ENCODE measurements at regions not wholly inside any gene's neighbourhood (a gene's known extent, or its start where the extent isn't known, plus 50 kb on each side); places are given as distances from the start of the nearest gene placed in this dataset.

DNA sequence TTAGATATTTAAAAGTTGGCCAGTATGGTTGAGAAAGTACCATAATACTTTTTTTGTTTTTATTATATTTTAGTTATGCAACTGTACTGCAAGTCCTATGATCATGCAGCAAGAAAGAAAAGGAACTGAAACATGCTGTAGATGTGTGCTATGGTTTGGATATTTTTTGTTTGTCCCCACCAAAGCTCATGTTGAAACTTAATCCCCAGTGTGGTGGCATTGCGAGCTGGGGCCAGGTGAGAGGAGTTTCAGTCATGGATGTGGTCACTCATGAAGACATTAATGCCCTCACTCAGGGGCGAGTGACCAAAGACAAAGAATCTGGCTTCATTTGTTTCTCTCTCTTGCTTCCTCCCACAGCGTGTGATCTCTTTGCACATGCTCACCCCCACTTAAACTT lies 393.9 kb downstream of the PAX1 start:
- intact Hi-C loops (cut with DNase I): no loop called here
- no peak for TF ChIP-seq POLR2A (IDR thresholded peaks at IDR 0.05)
- TF ChIP-seq CTCF (IDR thresholded peaks at IDR 0.05): no peak
- no peak for TF ChIP-seq POLR2AphosphoS5 (IDR thresholded peaks at IDR 0.05; ENCODE audit: insufficient read depth in 1 of 2, low read depth in 1 of 2)
- H3K4me3 ChIP-seq: no peak overlapping the region

DNA sequence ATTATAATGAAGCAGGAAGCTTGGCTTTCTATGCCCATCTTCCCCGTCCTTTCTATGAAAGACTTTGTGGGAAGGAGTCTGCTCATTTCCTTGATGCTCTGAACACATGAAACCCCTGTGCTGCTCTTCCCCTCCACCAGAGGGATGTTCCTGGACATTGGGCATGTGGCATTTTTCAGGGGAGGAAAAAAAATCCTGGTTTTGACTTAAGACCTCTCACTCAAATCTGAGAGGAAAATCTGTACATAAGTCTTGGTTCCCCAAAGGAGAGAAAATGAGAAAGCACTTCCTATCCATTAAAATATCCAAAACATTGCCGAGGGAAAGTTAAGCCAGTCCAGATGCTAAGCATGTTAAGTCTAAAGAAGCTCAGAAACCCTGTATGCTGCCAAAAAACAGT lies 393.0 kb downstream of the PAX1 start:
- no peak for TF ChIP-seq POLR2A (IDR thresholded peaks at IDR 0.05)
- Histone ChIP-seq H3K4me3 (no peak overlapping the region), H3K9me3 (no peaks in the 10 kb centered on the region), H3K4me1 (no peaks in the 10 kb centered on the region), H3K27ac (no peak overlapping the region), H3K27me3 (no peaks in the 10 kb centered on the region), H3K36me3 (no peaks in the 10 kb centered on the region)
- intact Hi-C loops (cut with DNase I): no loop called here
- no peak for DNase-seq (ENCODE audit: extremely low spot score in 2 of 2)

More for the DNA sequence above, 393.9 kb downstream of the PAX1 start:
- Histone ChIP-seq H3K27ac (no peak overlapping the region), H3K36me3 (no peaks in the 10 kb centered on the region), H3K27me3 (no peaks in the 10 kb centered on the region), H3K9me3 (no peaks in the 10 kb centered on the region), H3K4me1 (no peaks in the 10 kb centered on the region)
- no peak for DNase-seq (ENCODE audit: extremely low spot score in 2 of 2)

GRCh38 chr20:22093122-22093521 lies 387.7 kb downstream of the PAX1 start:
- Histone ChIP-seq H3K27me3 (no peaks in the 10 kb centered on the region), H3K9me3 (no peaks in the 10 kb centered on the region), H3K4me1 (no peaks in the 10 kb centered on the region), H3K27ac (no peak overlapping the region), H3K4me3 (no peak overlapping the region), H3K36me3 (no peaks in the 10 kb centered on the region)
- intact Hi-C loops (cut with DNase I): no loop called here
- no peak for DNase-seq (ENCODE audit: extremely low spot score in 2 of 2)
- TF ChIP-seq CTCF (IDR thresholded peaks at IDR 0.05) (no peak), POLR2A (IDR thresholded peaks at IDR 0.05) (no peak), POLR2AphosphoS5 (IDR thresholded peaks at IDR 0.05; ENCODE audit: insufficient read depth in 1 of 2, low read depth in 1 of 2) (no peak)

DNA sequence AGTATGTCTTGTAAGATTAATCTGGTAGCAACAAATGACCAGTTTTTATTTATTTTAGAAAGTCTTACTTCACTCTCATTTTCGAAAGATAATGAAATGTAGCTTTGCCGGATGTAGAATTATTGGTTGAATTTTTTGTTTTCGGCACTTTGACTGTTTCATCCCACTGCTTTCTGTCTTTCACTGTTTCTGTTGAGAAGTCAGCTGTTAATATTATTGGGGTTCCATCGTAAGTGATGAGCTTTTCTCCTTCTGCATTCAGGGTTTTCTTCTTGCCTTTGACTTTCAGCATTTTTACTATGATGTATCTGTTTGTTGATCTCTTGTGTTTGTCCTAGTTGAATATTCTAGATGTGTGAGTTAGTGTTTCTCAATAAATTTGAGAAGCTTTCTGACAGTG lies 383.4 kb downstream of the PAX1 start:
- intact Hi-C loops (cut with DNase I): no loop called here
- H3K4me3 ChIP-seq: no peak overlapping the region

DNA sequence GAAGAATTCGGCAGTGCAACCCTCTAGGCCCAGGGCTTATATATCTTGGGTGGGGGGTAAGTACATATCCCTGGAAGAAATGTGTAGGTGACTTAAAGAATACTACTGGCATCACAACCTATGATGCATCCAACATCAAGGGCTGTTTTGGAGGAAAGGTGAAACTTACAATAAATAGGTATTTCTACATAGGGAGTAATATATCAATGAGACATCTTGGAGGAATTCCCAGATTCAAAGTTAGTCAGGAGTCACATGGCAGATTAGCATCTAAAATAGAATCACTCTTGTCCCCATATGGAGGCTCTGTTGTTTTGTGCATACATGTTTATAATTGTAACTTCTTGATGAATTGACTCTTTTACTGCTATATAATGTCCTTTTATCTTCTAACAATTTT lies 375.5 kb downstream of the PAX1 start:
- Histone ChIP-seq H3K36me3 (no peaks in the 10 kb centered on the region), H3K27ac (no peak overlapping the region), H3K4me1 (no peaks in the 10 kb centered on the region), H3K27me3 (no peaks in the 10 kb centered on the region), H3K4me3 (no peak overlapping the region), H3K9me3 (no peaks in the 10 kb centered on the region)
- TF ChIP-seq CTCF (IDR thresholded peaks at IDR 0.05): no peak
- TF ChIP-seq POLR2A (IDR thresholded peaks at IDR 0.05): no peak
- TF ChIP-seq POLR2AphosphoS5 (IDR thresholded peaks at IDR 0.05; ENCODE audit: insufficient read depth in 1 of 2, low read depth in 1 of 2): no peak
- no peak for DNase-seq (ENCODE audit: extremely low spot score in 2 of 2)
- intact Hi-C loops (cut with DNase I): no loop called here

More for the DNA sequence above, 383.4 kb downstream of the PAX1 start:
- Histone ChIP-seq H3K27me3 (no peaks in the 10 kb centered on the region), H3K27ac (no peak overlapping the region), H3K36me3 (no peaks in the 10 kb centered on the region), H3K4me1 (no peaks in the 10 kb centered on the region), H3K9me3 (no peaks in the 10 kb centered on the region)
- DNase-seq (ENCODE audit: extremely low spot score in 2 of 2): no peak
- TF ChIP-seq POLR2AphosphoS5 (IDR thresholded peaks at IDR 0.05; ENCODE audit: insufficient read depth in 1 of 2, low read depth in 1 of 2) (no peak), CTCF (IDR thresholded peaks at IDR 0.05) (no peak), POLR2A (IDR thresholded peaks at IDR 0.05) (no peak)

DNA sequence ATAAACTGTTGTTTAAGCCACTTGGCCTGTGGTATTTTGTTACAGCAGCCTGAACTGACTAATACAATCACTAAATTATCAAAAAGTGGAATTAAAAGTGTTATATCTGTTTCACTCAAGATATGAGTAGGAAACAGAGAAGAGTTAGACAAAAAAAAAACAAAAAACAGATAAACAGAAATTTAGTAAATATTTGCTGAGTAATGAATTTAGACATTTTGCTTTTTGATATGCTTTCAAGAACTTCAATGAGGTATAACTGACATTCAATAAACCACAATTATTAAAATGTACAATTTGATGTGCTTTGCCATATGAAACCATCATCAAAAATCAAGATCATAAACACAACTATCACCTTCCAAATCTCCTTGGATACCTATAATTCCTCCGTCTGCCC lies 369.2 kb downstream of the PAX1 start:
- intact Hi-C loops (cut with DNase I): no loop called here
- Histone ChIP-seq H3K4me3 (no peak overlapping the region), H3K4me1 (no peaks in the 10 kb centered on the region), H3K36me3 (no peaks in the 10 kb centered on the region), H3K27ac (no peak overlapping the region), H3K27me3 (no peaks in the 10 kb centered on the region), H3K9me3 (no peaks in the 10 kb centered on the region)
- no peak for TF ChIP-seq POLR2AphosphoS5 (IDR thresholded peaks at IDR 0.05; ENCODE audit: insufficient read depth in 1 of 2, low read depth in 1 of 2)
- no peak for TF ChIP-seq POLR2A (IDR thresholded peaks at IDR 0.05)
- TF ChIP-seq CTCF (IDR thresholded peaks at IDR 0.05): no peak
- no peak for DNase-seq (ENCODE audit: extremely low spot score in 2 of 2)

Data from vagina (tissue), 2 donors.